Ramos (cell line): ENCODE measurements at regions not wholly inside any gene's neighbourhood (a gene's known extent, or its start where the extent isn't known, plus 50 kb on each side); places are given as distances from the start of the nearest gene placed in this dataset.

Experiments used
- in situ Hi-C: fragments of 300-500 bp; cut with MboI; formaldehyde crosslinking; loops from one replicate; pipeline ENCODE4 v1.14.3; 2022; ENCODE audit warnings: low sequenced_read_pairs; ENCODE audit not compliant: unreplicated experiment

DNA sequence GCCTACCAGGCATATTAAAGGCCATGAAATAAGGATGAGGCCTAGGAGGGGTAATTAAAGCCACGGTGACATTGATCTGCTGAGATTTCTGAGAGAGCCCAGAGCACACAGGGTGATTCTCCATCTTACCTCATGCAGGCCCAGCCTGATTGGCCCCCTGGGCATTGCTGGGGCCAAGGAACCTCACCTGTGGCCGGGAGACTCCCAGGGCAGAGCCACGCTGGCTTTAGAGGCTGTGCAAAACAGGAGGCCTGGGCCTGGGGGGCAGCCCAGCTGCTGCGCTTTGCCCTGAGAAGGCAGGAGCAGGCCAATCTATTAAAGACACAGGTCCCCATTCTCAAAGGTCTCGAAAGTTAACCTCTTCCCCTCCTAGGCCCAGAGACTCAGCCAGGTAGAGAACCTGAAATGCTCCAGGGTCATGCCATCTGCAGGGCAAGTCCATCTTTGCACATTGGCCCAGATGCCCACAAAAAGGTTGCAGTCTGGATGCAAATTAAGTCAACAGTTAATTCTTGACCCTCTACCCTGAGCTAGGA lies 1099.7 kb downstream of the BCL11B start:
- in situ Hi-C loops = no loop called here

DNA sequence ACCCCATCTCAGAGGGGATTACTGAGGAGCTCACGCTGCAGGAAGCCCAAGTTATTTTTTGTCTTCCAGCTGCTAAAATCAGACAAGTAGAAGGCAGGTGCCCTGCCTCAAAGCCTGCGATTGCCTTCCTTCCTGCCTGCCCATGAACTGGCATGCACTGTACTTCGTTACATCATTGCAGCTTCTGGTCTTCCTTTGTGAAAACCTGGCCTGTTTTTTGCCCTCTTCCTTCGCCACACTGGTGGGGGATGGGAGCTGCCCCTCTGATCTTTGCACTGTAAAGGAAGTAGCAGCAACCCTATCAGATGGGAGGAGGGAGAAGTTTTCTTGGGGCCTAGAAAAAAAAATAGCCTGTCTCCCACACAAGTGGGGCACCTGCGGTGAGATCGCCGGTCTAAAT lies 1098.7 kb downstream of the BCL11B start:
- in situ Hi-C loops = no loop called here

DNA sequence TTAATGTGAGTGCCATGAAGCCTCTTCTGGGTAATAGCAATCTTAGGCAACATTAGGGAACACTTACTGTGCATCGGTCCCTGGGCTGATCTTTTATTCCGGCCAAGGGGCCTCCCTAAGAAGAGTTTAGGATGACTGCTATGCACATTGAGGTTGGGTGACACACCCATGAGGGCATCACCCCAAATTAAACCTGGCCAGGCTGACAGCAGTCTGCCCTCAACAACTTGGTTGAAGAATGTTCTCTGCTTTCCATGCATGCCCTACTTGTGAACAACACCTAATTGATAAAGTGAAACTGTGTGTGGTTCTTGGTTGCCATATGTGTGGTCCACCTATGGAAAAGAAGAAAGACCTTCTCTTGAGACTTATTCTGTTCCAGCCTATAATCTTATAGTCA lies 1098.0 kb downstream of the BCL11B start:
- in situ Hi-C loops = no loop called here

DNA sequence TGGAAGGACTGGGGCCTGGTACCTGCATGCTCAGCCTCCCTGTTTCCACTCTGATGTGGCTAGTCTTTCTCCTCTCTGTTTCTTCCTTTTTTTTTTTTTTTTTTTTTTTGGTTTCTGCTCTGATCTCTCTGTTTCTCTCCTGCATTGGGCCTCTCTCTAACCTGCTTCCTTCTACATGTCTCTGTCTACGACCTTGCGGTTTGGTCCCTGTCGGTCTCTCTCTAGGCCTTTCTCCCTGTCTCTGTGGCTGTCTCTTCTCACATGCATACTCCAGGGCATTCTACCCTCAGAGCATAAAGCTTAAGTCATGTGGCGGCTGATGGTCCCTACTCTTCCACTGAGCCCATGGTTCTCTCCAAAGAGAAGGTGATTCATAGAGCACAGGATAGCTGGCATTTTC lies 1096.6 kb downstream of the BCL11B start:
- in situ Hi-C loops = no loop called here

DNA sequence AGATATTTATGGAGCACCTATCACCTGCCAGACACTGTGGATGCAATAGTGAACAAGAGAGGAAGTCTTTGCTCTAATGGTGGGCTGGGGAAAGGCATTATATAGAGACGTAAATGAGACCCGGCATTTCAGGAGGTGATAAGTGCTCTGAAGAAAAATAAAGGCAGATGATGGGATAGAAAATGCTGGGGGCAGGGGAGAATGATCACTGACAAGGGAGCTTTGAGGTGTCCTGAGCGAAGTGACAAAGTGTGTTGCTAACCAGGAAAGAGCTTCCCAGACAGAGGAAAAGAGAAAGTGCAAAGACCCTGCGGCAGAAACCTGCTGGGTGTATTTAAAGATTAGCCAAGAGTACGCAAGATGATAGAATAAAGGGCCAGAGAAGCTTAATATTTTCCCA lies 1096.1 kb downstream of the BCL11B start:
- in situ Hi-C loops = no loop called here

DNA sequence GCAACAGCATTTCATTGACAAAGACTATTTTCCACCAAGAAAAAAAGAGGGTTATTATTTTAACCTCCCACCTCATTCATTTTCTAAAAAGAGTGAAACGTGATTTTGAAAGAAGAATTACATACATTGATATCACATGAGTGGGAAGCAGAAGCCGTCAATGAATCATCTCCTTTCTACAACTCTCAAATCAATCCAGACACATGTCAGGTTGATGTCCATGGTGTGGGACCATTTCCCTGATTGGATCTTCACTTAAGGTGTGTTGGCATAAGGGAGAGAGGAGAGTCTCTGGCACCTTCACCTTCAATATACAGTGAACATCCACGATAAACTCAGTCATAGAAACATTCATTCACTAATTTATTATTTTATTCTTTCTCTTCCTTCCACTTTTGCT lies 1095.1 kb downstream of the BCL11B start:
- in situ Hi-C loops = no loop called here

DNA sequence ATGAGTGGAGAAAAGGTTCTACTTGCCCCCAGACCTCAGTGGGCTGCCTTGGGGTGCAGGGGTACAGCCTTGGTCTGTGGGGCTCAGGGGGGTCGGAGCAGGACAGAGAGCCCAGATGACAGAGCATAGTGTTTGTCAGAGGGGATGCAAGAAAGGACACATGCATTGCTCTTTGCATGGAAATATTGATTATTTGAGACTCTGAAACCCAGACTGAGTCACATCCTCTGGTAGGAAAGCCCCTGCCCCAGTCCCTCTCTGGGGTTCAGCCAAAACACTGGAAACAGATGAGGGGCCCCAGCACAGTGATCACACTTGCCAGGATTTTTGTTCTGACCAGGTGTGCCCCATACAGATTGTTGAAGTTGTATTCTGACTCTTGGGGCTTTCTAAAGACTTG lies 1094.4 kb downstream of the BCL11B start:
- in situ Hi-C loops = no loop called here

DNA sequence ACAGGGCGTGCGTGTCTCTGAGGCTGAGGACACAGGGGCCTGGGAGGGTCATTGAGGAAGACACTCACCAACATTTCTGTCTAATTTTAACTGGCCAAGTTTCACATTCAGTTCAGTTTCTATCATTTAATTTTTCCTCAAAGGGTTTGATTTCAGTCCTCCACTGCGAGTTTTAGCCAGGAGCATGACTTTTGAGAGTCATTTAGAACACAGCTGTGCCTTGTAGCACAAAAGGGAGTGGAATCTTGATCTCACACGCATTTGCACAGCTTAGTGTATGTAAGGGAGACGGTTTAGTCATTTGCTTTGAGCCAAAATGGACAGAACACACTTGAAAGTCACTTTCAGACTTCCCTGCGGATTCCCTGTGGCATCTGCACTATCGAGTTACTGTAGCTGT lies 1090.8 kb downstream of the BCL11B start:
- in situ Hi-C loops = no loop called here

DNA sequence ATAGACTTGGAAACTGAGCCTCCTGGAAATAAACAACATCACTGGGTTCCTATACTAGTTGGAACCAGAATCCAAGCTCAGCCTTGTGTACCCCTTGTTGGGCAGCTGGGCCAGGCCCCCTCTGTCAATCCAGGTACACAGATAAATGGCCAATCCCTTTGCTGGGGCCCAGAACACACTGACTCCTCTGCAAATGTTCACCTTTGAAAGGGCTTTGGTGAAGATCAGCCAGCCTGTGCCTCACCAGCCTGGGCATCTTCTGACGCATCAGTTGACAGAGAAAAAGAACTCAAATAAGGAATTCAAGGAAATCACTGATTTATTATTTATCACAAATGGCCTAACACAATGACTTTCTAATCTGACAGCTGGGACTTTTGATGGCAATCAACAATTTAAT lies 1090.2 kb downstream of the BCL11B start:
- in situ Hi-C loops = no loop called here

DNA sequence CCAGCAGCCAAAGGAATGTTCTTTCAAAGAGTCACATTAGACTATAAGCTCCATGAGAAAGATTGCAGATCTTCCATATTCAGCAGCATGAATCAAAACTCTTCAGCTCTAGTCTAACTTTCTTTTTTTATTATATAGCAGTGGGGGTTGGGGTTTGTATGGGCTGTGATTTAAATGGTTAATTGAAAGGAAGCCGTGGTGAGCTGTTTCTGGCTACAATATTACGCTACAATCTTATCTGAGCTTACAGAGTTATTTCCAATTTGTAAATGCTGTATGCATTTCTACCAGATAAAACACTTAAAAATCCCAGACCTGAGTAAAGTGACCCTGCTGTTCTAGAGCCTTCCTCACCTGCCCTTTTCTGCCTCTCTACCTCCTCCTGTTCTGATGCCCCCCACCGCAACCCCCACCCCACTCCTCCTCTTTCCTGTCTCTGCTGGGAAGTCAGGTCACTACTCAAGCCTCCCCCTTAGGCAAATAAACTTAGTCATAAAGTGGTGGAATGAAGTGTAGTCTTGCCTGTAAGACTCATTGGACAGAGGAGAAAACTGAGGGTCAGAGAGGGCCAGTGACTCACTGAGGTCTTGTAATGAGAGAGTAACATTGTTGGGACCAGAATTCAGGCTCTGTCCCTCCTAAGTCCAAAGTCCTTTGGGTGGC lies 1089.5 kb downstream of the BCL11B start:
- in situ Hi-C loops = no loop called here

DNA sequence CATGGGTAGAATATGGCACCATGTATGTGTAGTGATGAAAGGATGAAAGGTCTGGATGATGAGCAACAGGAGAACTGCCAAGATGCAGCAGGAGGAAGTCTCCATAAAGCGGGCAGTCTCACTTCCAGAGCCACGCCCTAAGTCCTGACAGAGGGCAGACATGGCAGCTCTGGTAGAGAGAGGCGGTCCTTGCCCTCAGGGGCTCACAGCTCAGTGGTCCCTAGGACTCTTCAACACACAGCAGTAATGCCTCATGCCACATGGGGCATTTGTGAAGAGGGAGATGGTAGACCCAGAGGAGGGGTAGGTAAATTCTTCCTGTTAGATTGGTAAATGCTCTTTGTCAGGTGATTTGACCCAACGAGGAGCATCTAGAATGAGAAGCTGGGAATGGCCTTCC lies 1088.4 kb downstream of the BCL11B start:
- in situ Hi-C loops = no loop called here

DNA sequence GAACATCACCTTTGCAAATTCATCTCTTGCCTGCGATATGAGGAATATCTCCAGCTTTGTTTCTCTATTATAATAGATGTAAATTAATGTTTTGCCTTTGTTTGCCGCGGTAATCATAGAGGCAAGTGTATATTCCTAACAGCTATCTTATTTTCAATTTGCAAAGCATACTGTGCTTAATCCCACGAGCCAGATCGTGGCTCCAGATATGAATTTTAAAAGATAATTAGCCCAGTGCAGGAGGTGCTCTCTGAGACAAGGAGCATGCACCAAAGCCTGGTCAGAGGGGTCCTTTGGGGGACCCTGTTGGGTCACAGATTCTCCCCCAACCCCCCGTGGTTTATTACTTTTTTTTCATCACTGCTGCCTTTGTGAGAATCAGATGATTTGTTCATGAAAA lies 1087.5 kb downstream of the BCL11B start:
- in situ Hi-C loops = no loop called here

DNA sequence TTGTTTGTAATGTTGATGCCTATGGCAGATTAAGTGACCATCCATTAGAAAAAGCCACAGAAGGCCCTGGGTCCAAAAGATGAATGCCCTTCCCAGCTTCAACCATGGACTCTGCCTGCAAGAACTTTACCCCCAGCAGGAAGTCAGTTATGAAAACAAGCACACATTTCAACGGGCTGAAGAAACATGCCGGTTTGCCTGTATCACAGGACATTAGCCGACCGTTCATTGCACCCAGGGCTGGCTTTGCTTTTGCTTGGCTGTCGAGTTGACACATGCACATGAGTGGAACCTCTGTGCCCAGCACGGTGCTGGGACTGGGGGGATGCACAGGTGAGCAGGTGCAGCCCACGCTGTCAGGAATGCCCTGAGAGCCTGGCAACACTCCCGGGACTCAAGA lies 1087.0 kb downstream of the BCL11B start:
- in situ Hi-C loops = no loop called here

DNA sequence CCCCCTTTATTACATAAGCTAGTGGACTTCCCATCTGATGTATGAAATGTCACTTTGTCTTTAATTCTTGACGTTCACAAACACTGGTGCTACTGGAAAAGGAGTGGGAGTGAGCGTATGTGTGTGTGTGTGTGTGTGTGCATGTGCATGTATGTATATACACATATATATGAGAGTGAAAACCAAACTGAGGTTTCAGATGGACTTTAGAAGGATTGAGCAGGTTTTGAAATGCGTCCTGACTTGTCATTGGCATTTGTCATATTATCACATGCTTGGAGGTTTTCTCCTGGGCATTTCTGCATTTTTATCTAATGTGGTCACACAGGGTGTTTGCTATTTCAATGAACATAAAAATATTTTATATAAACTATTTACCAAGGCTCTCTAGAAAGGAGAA lies 1085.9 kb downstream of the BCL11B start:
- in situ Hi-C loops = no loop called here

DNA sequence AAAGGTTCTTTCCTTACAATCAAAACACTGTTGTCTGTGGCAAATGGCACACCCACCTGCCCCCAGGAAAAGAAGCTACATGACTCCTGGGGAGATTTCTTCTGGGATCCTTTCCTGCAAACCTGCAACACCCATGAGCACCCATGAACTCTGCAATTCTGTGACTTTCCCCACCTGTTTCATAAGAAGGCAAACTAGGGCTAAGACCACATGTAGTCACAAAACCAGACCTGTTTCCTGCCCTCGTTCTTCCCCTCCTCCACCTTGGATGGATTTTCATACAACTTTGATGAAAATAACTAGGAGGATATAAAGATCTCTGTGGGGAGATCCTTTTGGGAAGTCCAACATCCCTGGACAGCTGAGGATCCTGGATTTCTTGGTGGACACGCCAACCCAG lies 1084.7 kb downstream of the BCL11B start:
- in situ Hi-C loops = no loop called here

DNA sequence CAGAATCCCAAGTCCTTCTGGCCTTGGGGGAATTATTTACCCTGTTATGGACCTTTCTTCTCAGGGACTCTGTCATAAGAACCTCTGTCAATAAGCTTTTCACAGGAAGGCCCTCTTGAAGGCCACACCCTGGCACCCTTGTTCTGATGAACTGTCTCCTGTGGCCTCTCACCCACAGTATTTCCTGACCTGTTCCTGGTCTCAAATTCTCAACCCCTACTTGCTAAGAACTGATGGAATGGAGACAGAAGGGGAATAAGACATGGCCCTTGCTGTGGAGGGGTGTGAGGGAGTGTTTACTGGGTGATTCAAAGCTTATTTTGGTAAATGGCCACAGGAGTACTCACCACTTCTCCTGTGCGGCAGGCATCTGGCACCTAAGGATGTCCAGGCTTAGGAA lies 1082.9 kb downstream of the BCL11B start:
- in situ Hi-C loops = no loop called here

DNA sequence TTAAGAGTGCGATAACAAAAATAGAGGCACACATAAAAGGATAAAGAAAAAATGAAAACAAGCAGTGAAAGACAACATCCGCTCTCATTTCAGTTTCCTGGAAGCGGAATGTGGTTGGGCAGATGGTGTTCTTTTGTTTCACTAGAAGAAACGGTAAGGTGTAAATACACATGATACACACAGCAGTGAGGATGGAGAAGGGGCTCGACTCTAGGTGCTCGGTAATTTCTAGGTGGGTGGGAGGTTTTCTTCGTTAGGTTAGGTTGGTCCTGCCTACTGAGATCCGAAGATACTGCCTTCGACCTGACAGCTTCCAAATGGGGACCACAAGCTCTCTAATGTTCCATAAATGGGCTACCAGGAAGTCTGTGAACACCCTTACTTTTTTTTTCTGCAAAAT lies 1082.5 kb downstream of the BCL11B start:
- in situ Hi-C loops = no loop called here

DNA sequence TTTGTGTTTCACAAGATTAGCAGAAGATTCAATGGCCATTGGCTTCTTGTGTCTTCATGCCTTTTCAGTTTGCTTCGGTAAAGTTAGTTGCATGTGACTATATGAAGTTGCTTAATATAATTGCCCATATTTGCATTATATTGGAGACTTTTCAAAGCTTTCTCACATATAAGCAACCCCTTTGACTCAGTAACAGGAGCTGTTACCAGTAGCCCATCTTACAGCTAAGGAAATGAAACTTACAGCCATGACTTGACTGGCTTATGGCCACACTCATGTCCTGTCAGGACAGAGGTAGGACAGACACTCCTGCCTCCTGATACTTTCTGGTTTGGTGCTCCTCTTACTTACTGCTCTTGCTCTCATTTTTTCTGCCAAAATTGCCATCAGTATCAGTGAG lies 1082.1 kb downstream of the BCL11B start:
- in situ Hi-C loops = no loop called here

DNA sequence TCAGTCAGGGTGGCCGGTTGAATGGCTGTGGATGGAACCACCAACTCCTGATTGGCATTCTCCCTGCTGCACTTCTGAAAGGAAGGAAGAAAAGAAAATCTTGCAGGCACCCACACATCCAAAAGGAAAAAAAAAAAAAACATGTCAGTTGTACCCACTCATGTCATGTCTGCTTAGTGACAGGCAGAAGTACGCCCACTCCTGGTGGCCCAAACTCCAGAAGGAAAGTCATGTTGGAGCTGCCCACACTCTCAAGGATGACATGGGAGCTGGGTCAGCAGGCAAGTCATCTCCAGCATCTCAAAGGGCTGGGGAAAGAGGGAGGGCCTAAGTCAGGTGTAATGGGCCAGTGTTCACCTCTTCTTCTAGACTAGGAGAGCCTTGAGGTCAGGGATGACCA lies 1079.1 kb downstream of the BCL11B start:
- in situ Hi-C loops = no loop called here

DNA sequence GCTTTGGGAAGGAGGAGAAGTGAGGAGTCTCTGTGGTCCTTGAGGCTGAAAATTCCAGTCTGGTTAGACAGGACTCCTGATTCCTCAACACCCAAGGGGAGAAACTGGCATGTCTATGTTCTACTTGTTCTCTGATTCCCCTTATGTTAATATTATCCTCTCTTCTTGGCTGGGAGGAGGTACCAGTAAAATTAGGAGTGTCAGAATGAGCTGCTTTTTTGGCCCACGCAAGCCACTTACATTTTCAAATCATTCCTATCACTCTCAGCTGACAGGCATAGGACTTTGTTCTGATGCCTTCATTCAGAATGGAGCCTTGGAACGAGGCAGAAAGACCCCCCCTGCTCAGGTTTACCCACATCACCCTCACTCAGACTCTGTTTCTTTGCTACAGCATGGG lies 1077.2 kb downstream of the BCL11B start:
- in situ Hi-C loops = no loop called here

DNA sequence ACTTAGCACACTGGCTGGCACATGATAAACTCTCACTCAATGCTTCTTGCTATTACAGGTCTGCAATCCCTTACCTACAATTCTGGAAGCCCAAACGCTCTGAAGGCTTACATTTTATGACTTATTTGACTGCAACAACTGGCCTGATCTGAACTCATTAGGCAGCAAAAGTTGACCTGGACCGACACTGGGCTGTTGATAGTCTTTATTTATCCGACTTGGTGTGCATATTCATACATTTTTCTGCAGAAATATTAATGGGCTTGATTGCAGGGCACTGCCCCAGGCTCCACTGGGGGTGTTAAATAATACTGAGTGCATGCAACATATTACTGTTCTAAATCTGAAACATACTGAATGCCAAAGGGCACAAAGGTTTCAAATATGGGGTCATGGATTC lies 1076.7 kb downstream of the BCL11B start:
- in situ Hi-C loops = no loop called here

DNA sequence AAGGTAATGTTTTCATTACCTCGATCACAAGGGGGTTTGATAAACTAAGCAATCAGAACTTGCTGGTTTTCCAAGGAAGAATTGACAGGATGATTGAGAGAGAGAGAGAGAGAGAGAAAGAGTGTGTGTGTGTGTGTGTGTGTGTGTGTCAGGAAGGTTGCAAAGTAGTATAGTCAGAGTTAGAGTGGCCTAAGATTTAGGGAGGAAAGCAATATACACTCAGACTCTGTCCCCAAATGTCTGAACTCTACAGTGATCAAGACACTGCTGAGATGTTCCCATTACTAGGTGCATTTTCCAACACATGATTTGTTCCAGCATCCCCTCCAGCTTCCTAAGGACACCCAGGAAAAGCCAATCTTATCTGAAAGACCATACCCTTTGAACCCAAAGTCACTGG lies 1074.1 kb downstream of the BCL11B start:
- in situ Hi-C loops = no loop called here

DNA sequence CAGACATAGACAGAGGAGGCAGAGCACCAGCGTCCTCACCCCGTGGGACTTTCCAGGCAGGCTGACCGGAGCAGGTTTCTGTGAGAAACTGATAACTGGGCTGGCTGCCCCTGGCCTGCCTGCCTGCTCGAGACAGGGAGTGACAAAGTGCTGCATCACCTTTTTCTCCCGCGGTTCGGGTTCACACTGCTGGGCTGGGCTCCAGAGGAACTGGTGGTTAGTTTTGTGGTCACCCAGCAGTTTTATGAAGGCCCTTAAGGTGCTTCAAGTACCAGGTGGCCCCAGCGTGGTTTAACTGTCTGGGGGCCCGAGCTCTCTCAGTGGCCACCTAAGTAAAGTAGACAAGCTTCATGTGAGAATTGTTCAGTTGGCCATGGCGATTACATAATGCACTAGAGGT lies 1073.6 kb downstream of the BCL11B start:
- in situ Hi-C loops = no loop called here
